Keratinocyte (primary cell): ENCODE measurements at regions not wholly inside any gene's neighbourhood (a gene's known extent, or its start where the extent isn't known, plus 50 kb on each side); places are given as distances from the start of the nearest gene placed in this dataset.
A peak's percentile ranks its signal among the peaks of the same experiment; 100 is the strongest.
"Not testable (repeated sequence)": the region's sequence is repeated elsewhere in the genome, so short reads cannot be mapped to it uniquely, and the experiment has no call there.

Source experiments
- DNase-seq: peaks from one replicate; pipeline ENCODE4 v3.0.0-alpha.2; 2011; ENCODE audit warnings: low read depth, missing footprints, low spot score
- FAIRE-seq: peaks from 2 replicates; lab custom pipeline; 2011; peaks lifted over from hg19 to GRCh38; lab: Jason Lieb, UNC
- H2AFZ ChIP-seq: 2 replicates; pipeline ENCODE4 v1.6.0; 2012; ENCODE audit warnings: low read length, control low read depth, inconsistent platforms; ENCODE audit not compliant: control insufficient read depth
- H3K27ac ChIP-seq: 2 replicates; pipeline ENCODE4 v1.5.1; 2011; ENCODE audit warnings: low read length; ENCODE audit not compliant: control insufficient read depth, insufficient read depth
- H3K27me3 ChIP-seq: 3 replicates; pipeline ENCODE4 v1.6.0; 2011; ENCODE audit warnings: low read length; ENCODE audit not compliant: control insufficient read depth, insufficient read depth; ENCODE audit errors: extremely low read depth
- H3K36me3 ChIP-seq, 2 experiments: 2 replicates in 1 of 2; 3 replicates in 1 of 2; pipeline ENCODE4 v1.5.1; 2011; ENCODE audit warnings: low read length in 2 of 2, mild to moderate bottlenecking in 1 of 2; ENCODE audit not compliant: control insufficient read depth in 2 of 2, insufficient read depth in 2 of 2; ENCODE audit errors: extremely low read depth in 1 of 2
- H3K4me1 ChIP-seq: 3 replicates; pipeline ENCODE4 v1.5.1; 2011; ENCODE audit warnings: low read length; ENCODE audit not compliant: control insufficient read depth, insufficient read depth; ENCODE audit errors: extremely low read depth
- H3K4me2 ChIP-seq: 3 replicates; pipeline ENCODE4 v1.6.0; 2011; ENCODE audit warnings: low read depth, low read length; ENCODE audit not compliant: control insufficient read depth, insufficient read depth; ENCODE audit errors: extremely low read depth
- H3K4me3 ChIP-seq, 3 experiments: fragments of 200-600 bp in 1 of 3; sonication (generic) in 1 of 3; 2 replicates in 2 of 3; 3 replicates in 1 of 3; pipeline ENCODE4 v1.5.1; 2011 to 2016; ENCODE audit warnings: low read length in 3 of 3, mild to moderate bottlenecking in 3 of 3, control low read depth in 2 of 3, inconsistent platforms in 1 of 3, low read depth in 1 of 3, mixed read lengths in 1 of 3, mixed run types in 1 of 3, moderate library complexity in 1 of 3; ENCODE audit not compliant: control insufficient read depth in 2 of 3, insufficient read depth in 2 of 3; ENCODE audit errors: extremely low read depth in 1 of 3
- H3K79me2 ChIP-seq: 2 replicates; pipeline ENCODE4 v1.6.0; 2012; ENCODE audit warnings: low read length; ENCODE audit not compliant: control insufficient read depth, insufficient read depth
- H3K9ac ChIP-seq: 3 replicates; pipeline ENCODE4 v1.6.0; 2011; ENCODE audit warnings: low read length; ENCODE audit not compliant: control insufficient read depth, insufficient read depth; ENCODE audit errors: extremely low read depth
- H3K9me1 ChIP-seq: 3 replicates; pipeline ENCODE4 v1.6.0; 2011; ENCODE audit warnings: low read length; ENCODE audit not compliant: control insufficient read depth, insufficient read depth; ENCODE audit errors: extremely low read depth
- H3K9me3 ChIP-seq: 2 replicates; pipeline ENCODE4 v1.5.1; 2012; ENCODE audit warnings: low read depth, low read length; ENCODE audit not compliant: control insufficient read depth
- H4K20me1 ChIP-seq: 3 replicates; pipeline ENCODE4 v1.6.0; 2011; ENCODE audit warnings: low read length; ENCODE audit not compliant: control insufficient read depth, insufficient read depth; ENCODE audit errors: extremely low read depth
- EZH2 ChIP-seq: IDR thresholded peaks from one replicate; pipeline ENCODE4 v1.6.1; 2012; ENCODE audit warnings: inconsistent platforms, mild to moderate bottlenecking, low read length, moderate library complexity
- dilution Hi-C: fragments of 300-500 bp; cut with MboI; formaldehyde crosslinking; loops from one replicate; pipeline ENCODE4 v1.7.0; 2020; ENCODE audit warnings: low sequenced_read_pairs; ENCODE audit not compliant: extremely low pct_ligation_motif_present
- TF ChIP-seq, protein P1 (sequence below), 3 experiments: IDR thresholded peaks in 1 of 3; conservative IDR thresholded peaks in 1 of 3; optimal IDR thresholded peaks in 1 of 3; 2 replicates in 2 of 3; 3 replicates in 1 of 3; pipeline versions ENCODE3 to v1.5.1; 2011; ENCODE audit warnings: low read length in 3 of 3, mild to moderate bottlenecking in 3 of 3, moderate library complexity in 2 of 3, control low read depth in 1 of 3, inconsistent platforms in 1 of 3; ENCODE audit not compliant: insufficient read depth in 2 of 3; ENCODE audit errors: extremely low read depth in 1 of 3

GRCh38 chr3:906739-907138, 186.1 kb upstream of the CNTN6 start:
- H3K36me3 ChIP-seq, result no peaks in the 10 kb centered on the region
- no peaks in the 10 kb centered on the region for H4K20me1 ChIP-seq
- dilution Hi-C loops, result no loop called here
- no peak overlapping the region for H3K4me2 ChIP-seq
- no peak overlapping the region for H3K27ac ChIP-seq
- TF ChIP-seq, protein P1, sequence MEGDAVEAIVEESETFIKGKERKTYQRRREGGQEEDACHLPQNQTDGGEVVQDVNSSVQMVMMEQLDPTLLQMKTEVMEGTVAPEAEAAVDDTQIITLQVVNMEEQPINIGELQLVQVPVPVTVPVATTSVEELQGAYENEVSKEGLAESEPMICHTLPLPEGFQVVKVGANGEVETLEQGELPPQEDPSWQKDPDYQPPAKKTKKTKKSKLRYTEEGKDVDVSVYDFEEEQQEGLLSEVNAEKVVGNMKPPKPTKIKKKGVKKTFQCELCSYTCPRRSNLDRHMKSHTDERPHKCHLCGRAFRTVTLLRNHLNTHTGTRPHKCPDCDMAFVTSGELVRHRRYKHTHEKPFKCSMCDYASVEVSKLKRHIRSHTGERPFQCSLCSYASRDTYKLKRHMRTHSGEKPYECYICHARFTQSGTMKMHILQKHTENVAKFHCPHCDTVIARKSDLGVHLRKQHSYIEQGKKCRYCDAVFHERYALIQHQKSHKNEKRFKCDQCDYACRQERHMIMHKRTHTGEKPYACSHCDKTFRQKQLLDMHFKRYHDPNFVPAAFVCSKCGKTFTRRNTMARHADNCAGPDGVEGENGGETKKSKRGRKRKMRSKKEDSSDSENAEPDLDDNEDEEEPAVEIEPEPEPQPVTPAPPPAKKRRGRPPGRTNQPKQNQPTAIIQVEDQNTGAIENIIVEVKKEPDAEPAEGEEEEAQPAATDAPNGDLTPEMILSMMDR (optimal IDR thresholded peaks at IDR 0.05 in 1 of 3, IDR thresholded peaks at IDR 0.05 in 1 of 3, conservative IDR thresholded peaks at IDR 0.05 in 1 of 3; ENCODE audit: extremely low read depth in 1 of 3, insufficient read depth in 2 of 3, low read length in 3 of 3), result no peak
- no peak overlapping the region for H3K4me3 ChIP-seq
- no peaks in the 10 kb centered on the region for H3K9me3 ChIP-seq
- no peak overlapping the region for H2AFZ ChIP-seq
- H3K4me1 ChIP-seq, result no peaks in the 10 kb centered on the region
- no peak overlapping the region for H3K9ac ChIP-seq
- H3K79me2 ChIP-seq, result no peaks in the 10 kb centered on the region
- DNase-seq, result no peak
- H3K27me3 ChIP-seq, result no peaks in the 10 kb centered on the region
- no peak for FAIRE-seq
- H3K9me1 ChIP-seq, result no peaks in the 10 kb centered on the region

DNA sequence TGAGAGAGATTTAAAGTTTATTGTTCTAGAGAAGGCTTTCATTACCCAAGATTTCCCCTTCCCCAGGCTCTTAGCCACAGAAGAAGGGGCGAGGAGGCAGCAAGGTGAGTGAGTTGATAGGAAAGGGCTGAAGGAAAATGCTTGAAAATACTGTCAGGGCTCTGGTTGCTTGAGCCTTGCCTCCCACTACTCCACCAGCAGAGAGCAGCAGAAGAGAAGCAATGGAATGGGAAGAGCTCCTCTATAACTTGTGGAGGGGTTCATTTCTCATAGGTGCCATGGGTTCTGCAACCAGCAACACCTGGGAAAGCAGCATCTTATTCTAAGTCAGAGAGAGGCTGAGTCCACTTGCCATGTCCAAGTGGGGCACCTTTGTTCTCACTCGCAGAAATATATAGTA, 184.0 kb upstream of the CNTN6 start:
- Histone ChIP-seq H3K4me1 (no peaks in the 10 kb centered on the region), H3K4me3 (no peak overlapping the region), H3K9ac (no peak overlapping the region), H3K9me3 (no peaks in the 10 kb centered on the region), H3K36me3 (no peaks in the 10 kb centered on the region), H3K79me2 (no peaks in the 10 kb centered on the region), H2AFZ (no peak overlapping the region), H3K27ac (no peak overlapping the region), H4K20me1 (no peaks in the 10 kb centered on the region), H3K27me3 (no peaks in the 10 kb centered on the region), H3K9me1 (no peaks in the 10 kb centered on the region), H3K4me2 (no peak overlapping the region)
- dilution Hi-C loops, result no loop called here
- FAIRE-seq (no peak), DNase-seq (no peak)
- TF ChIP-seq, protein P1 (optimal IDR thresholded peaks at IDR 0.05 in 1 of 3, IDR thresholded peaks at IDR 0.05 in 1 of 3, conservative IDR thresholded peaks at IDR 0.05 in 1 of 3; ENCODE audit: extremely low read depth in 1 of 3, insufficient read depth in 2 of 3, low read length in 3 of 3), result peak in 2 of 3 experiments; percentile 43 to 58
- TF ChIP-seq EZH2, result no peak

DNA sequence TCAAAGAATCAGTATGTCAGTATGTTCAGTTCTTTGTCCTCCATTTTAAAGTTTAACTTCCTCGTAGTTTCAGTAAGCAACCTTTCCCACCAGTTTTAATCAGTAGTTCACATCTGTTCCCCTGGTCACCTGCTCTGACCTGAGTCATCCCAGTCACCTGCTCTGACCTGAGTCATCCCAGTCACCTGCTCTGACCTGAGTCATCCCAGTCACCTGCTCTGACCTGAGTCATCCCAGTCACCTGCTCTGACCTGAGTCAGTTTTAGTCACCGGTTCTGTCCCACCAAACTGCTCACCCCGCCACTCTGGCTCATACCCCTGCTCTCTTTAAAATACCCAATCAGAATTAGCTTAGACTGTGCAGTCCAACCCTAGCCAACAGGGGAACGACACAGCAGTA, 180.1 kb upstream of the CNTN6 start:
- H3K79me2 ChIP-seq, H3K4me3 ChIP-seq, DNase-seq, H3K36me3 ChIP-seq, H3K27me3 ChIP-seq, H3K9me3 ChIP-seq, dilution Hi-C loops, H3K27ac ChIP-seq, H3K9me1 ChIP-seq, H2AFZ ChIP-seq, H3K4me1 ChIP-seq, H3K4me2 ChIP-seq, FAIRE-seq, H3K9ac ChIP-seq, H4K20me1 ChIP-seq: not testable (repeated sequence)
